GM12878 (cell line): ENCODE measurements at regions not wholly inside any gene's neighbourhood (a gene's known extent, or its start where the extent isn't known, plus 50 kb on each side); places are given as distances from the start of the nearest gene placed in this dataset.

Source experiments
- ATAC-seq: fragments of 200-7000 bp; cut with Tn5 transposase; 3 replicates; pipeline ENCODE4 v1.9.1; 2020; ENCODE audit warnings: mild to moderate bottlenecking, moderate library complexity
- BruUV-seq: library from RNA; stranded (reverse); fragments of 400-500 nt; replicated peaks from 2 replicates; lab custom pipeline; 2021; lab: Mats Ljungman, UMichigan
- CTCF ChIA-PET: fragments of 300-600 bp; sonication (Branson Sonifier 250); formaldehyde crosslinking; extraction: SDS; loops from one replicate; lab custom pipeline; 2021; ENCODE audit warnings: inconsistent platforms; lab: Yijun Ruan, JAX
- POLR2A ChIA-PET: fragments of 350-600 bp; formaldehyde crosslinking; extraction: SDS; loops from one replicate; lab custom pipeline; 2021; ENCODE audit warnings: inconsistent platforms; lab: Charles Lee
- RAD21 ChIA-PET: fragments of 300-600 bp; sonication (Branson Sonifier 250); formaldehyde crosslinking; loops from one replicate; lab custom pipeline; 2023; ENCODE audit warnings: antibody characterized with exemption; ENCODE audit not compliant: unreplicated experiment; lab: Charles Lee
- SMC1A ChIA-PET: fragments of 300-600 bp; sonication (Branson Sonifier 250); formaldehyde crosslinking; loops from one replicate; lab custom pipeline; 2023; ENCODE audit not compliant: unreplicated experiment, uncharacterized antibody; lab: Charles Lee
- DNase-seq: peaks from one replicate; pipeline ENCODE4 v3.0.0-alpha.2; 2011; ENCODE audit warnings: low read depth, low spot score
- FAIRE-seq: peaks from 3 replicates; lab custom pipeline; 2011; peaks lifted over from hg19 to GRCh38; lab: Jason Lieb, UNC
- H2AFZ ChIP-seq: 2 replicates; pipeline ENCODE4 v1.6.0; 2011; ENCODE audit warnings: low read depth, low read length, control low read depth; ENCODE audit not compliant: control insufficient read depth
- H3K27ac ChIP-seq: 2 replicates; pipeline ENCODE4 v1.5.1; 2011; ENCODE audit warnings: control low read depth; ENCODE audit not compliant: control insufficient read depth, insufficient read depth
- H3K27me3 ChIP-seq, 2 experiments: replicated peaks in 1 of 2; 2 replicates each; pipeline versions ENCODE4 v1.6.0 to v1.6.1; 2011; ENCODE audit warnings: low read length in 1 of 2; ENCODE audit not compliant: control insufficient read depth in 2 of 2, insufficient read depth in 2 of 2
- H3K36me3 ChIP-seq, 2 experiments: 2 replicates each; pipeline ENCODE4 v1.5.1; 2011; ENCODE audit warnings: low read length in 1 of 2; ENCODE audit not compliant: control insufficient read depth in 2 of 2, insufficient read depth in 2 of 2
- H3K4me1 ChIP-seq: 2 replicates; pipeline ENCODE4 v1.6.1; 2011; ENCODE audit warnings: mild to moderate bottlenecking, low read length, moderate library complexity, mixed read lengths; ENCODE audit not compliant: control insufficient read depth, insufficient read depth
- H3K4me2 ChIP-seq: 2 replicates; pipeline ENCODE4 v1.6.0; 2011; ENCODE audit warnings: control low read depth; ENCODE audit not compliant: control insufficient read depth, insufficient read depth
- H3K4me3 ChIP-seq: fragments of 200-600 bp; sonication (generic); 2 replicates; pipeline ENCODE4 v1.5.1; 2016
- H3K79me2 ChIP-seq: 2 replicates; pipeline ENCODE4 v1.6.0; 2011; ENCODE audit warnings: low read length; ENCODE audit not compliant: control insufficient read depth, insufficient read depth
- H3K9ac ChIP-seq: 2 replicates; pipeline ENCODE4 v1.8.0; 2011; ENCODE audit warnings: low read length, control low read depth, mixed read lengths; ENCODE audit not compliant: control insufficient read depth, insufficient read depth
- H3K9me3 ChIP-seq: replicated peaks from 3 replicates; pipeline ENCODE4 v1.5.1; 2011; ENCODE audit warnings: mild to moderate bottlenecking, low read length; ENCODE audit not compliant: control insufficient read depth, insufficient read depth
- H4K20me1 ChIP-seq: 2 replicates; pipeline ENCODE4 v1.6.0; 2011; ENCODE audit not compliant: control insufficient read depth, insufficient read depth
- BCLAF1 ChIP-seq: fragments of 450-650 bp; IDR thresholded peaks from 2 replicates; pipeline ENCODE4 v1.6.1; 2017; ENCODE audit warnings: antibody characterized with exemption, mild to moderate bottlenecking, moderate library complexity
- BHLHE40 ChIP-seq, 2 experiments: fragments of 450-650 bp in 1 of 2; IDR thresholded peaks; 2 replicates each; pipeline ENCODE4 v1.6.1; 2011 to 2017; ENCODE audit warnings: low read depth in 2 of 2, borderline replicate concordance in 1 of 2, improper control_type of control experiment in 1 of 2, low read length in 1 of 2, mild to moderate bottlenecking in 1 of 2
- MYC ChIP-seq: IDR thresholded peaks from 2 replicates; pipeline ENCODE4 v1.6.1; 2011; ENCODE audit warnings: mild to moderate bottlenecking, low read length, moderate library complexity, inconsistent platforms; ENCODE audit not compliant: insufficient read depth, insufficient replicate concordance, insufficient read length, severe bottlenecking
- POLR2A ChIP-seq: IDR thresholded peaks from 2 replicates; pipeline ENCODE4 v1.6.1; 2011; ENCODE audit warnings: low read depth, mild to moderate bottlenecking, low read length
- SUPT20H ChIP-seq: IDR thresholded peaks from 2 replicates; pipeline ENCODE4 v1.6.1; 2011; ENCODE audit warnings: low read depth, mild to moderate bottlenecking, low read length, moderate library complexity, borderline replicate concordance; ENCODE audit not compliant: control insufficient read depth
- SUZ12 ChIP-seq: fragments of 200-600 bp; sonication (generic); IDR thresholded peaks from one replicate; pipeline ENCODE4 v1.6.1; 2018; ENCODE audit warnings: antibody characterized with exemption, mild to moderate bottlenecking; ENCODE audit not compliant: unreplicated experiment
- TARDBP ChIP-seq: IDR thresholded peaks from 2 replicates; pipeline ENCODE4 v1.6.1; 2016; ENCODE audit warnings: borderline replicate concordance
- TCF12 ChIP-seq: IDR thresholded peaks from 2 replicates; pipeline ENCODE4 v1.6.1; 2011; ENCODE audit warnings: low read depth, mild to moderate bottlenecking, low read length
- WGBS: methylation state at CpG from one replicate; pipeline ENCODE4 v1.1.6; 2016; ENCODE audit warnings: low lambda C conversion rate; ENCODE audit not compliant: insufficient replicate concordance, insufficient coverage; ENCODE audit errors: missing lambda C conversion rate; 5-methylcytosine and 5-hydroxymethylcytosine counted together
- in situ Hi-C: fragments of 300-500 bp; cut with MboI; formaldehyde crosslinking; loops from 9 replicates; pipeline ENCODE4 v1.14.3; 2018; ENCODE audit warnings: mixed read lengths
- intact Hi-C: fragments of 100-400 bp; cut with micrococcal nuclease; formaldehyde crosslinking; loops from one replicate; pipeline ENCODE4 v1.14.2; 2022; ENCODE audit not compliant: unreplicated experiment
- TF ChIP-seq, protein P1 (sequence below): fragments of 150-350 bp; IDR thresholded peaks from 2 replicates; pipeline ENCODE4 v1.6.1; 2014; ENCODE audit warnings: mild to moderate bottlenecking, low read depth, low read length

- Histone ChIP-seq H3K4me2 (no peak overlapping the region), H3K4me1 (no peaks in the 10 kb centered on the region), H3K36me3 (no peaks in the 10 kb centered on the region), H3K79me2 (no peaks in the 10 kb centered on the region), H3K9me3 (no peaks in the 10 kb centered on the region), H3K4me3 (no peak overlapping the region), H3K9ac (no peak overlapping the region), H3K27me3 (no peaks in the 10 kb centered on the region), H4K20me1 (no peaks in the 10 kb centered on the region), H3K27ac (no peak overlapping the region), H2AFZ (no peak overlapping the region)
- in situ Hi-C loops (no loop called here), intact Hi-C loops (no loop called here)
- ChIA-PET SMC1A (interaction anchor here (0.8 to 2.3 kb wide), 13 partner anchors 9 to 698 kb away, joined by 3 to 11 read pairs (median 3); no protein-coding TSS in a partner anchor), CTCF (interaction anchor here (1.5 to 2.2 kb wide), 2 partner anchors 9 to 124 kb away, joined by 3 to 15 read pairs; no protein-coding TSS in a partner anchor), RAD21 (interaction anchor here (0.9 to 1.2 kb wide), 5 partner anchors 102 to 124 kb away, joined by 3 to 4 read pairs (median 3); no protein-coding TSS in a partner anchor), POLR2A (interaction anchor here (0.6 kb wide), 2 partner anchors 32 to 1212 kb away, joined by 3 to 4 read pairs; no protein-coding TSS in a partner anchor)
- no TSS peak for BruUV-seq
- FAIRE-seq: no peak
- DNase-seq: no peak
- no peak for TF ChIP-seq BCLAF1
- no peak for TF ChIP-seq BHLHE40 (IDR thresholded peaks at IDR 0.05; ENCODE audit: borderline replicate concordance in 1 of 2, low read depth in 2 of 2, low read length in 1 of 2)
- TF ChIP-seq, protein P1, sequence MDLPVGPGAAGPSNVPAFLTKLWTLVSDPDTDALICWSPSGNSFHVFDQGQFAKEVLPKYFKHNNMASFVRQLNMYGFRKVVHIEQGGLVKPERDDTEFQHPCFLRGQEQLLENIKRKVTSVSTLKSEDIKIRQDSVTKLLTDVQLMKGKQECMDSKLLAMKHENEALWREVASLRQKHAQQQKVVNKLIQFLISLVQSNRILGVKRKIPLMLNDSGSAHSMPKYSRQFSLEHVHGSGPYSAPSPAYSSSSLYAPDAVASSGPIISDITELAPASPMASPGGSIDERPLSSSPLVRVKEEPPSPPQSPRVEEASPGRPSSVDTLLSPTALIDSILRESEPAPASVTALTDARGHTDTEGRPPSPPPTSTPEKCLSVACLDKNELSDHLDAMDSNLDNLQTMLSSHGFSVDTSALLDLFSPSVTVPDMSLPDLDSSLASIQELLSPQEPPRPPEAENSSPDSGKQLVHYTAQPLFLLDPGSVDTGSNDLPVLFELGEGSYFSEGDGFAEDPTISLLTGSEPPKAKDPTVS: no peak
- no peak for TF ChIP-seq TCF12
- TF ChIP-seq TARDBP: no peak
- TF ChIP-seq SUPT20H: no peak
- no peak for TF ChIP-seq POLR2A
- no peak for TF ChIP-seq SUZ12
- no peak for TF ChIP-seq MYC
- 77% methylated on average over 1 of the region's 1 CpG for WGBS
- no peak for ATAC-seq
Measured at GRCh38 chr5:143701493-143701892, 110.5 kb upstream of the HMHB1 start.
